Thymus (tissue), 11 donors: ENCODE measurements at regions not wholly inside any gene's neighbourhood (a gene's known extent, or its start where the extent isn't known, plus 50 kb on each side); places are given as distances from the start of the nearest gene placed in this dataset.
"Not testable (repeated sequence)": the region's sequence is repeated elsewhere in the genome, so short reads cannot be mapped to it uniquely, and the experiment has no call there.

ENCODE experiments used
- DNase-seq, 9 donors: peaks; one replicate each; pipeline ENCODE4 v3.0.0-alpha.2; 2013; ENCODE audit warnings: low spot score in 9 of 9, low read depth in 6 of 9, missing footprints in 1 of 9
- H3K27ac ChIP-seq, 2 donors: one replicate each; pipeline ENCODE4 v1.5.1; 2013; ENCODE audit warnings: control low read depth in 1 of 2, low read depth in 1 of 2, low read length in 1 of 2, mild to moderate bottlenecking in 1 of 2, moderate library complexity in 1 of 2
- H3K27me3 ChIP-seq, 2 donors: one replicate each; pipeline ENCODE4 v1.5.1; 2013; ENCODE audit warnings: low read length in 1 of 2; ENCODE audit not compliant: control insufficient read depth in 2 of 2, insufficient read depth in 1 of 2
- H3K36me3 ChIP-seq, 2 donors: one replicate each; pipeline ENCODE4 v1.5.1; 2013; ENCODE audit warnings: low read length in 1 of 2, mild to moderate bottlenecking in 1 of 2, moderate library complexity in 1 of 2; ENCODE audit not compliant: control insufficient read depth in 2 of 2, insufficient read depth in 2 of 2
- H3K4me1 ChIP-seq, 2 donors: one replicate each; pipeline ENCODE4 v1.5.1; 2013; ENCODE audit warnings: low read length in 2 of 2; ENCODE audit not compliant: control insufficient read depth in 2 of 2, insufficient read depth in 2 of 2
- H3K4me3 ChIP-seq, 2 donors: one replicate each; pipeline ENCODE4 v1.5.1; 2013; ENCODE audit warnings: low read length in 2 of 2, control low read depth in 1 of 2, mild to moderate bottlenecking in 1 of 2
- H3K9me3 ChIP-seq, 2 donors: one replicate each; pipeline ENCODE4 v1.5.1; 2013; ENCODE audit warnings: low read length in 1 of 2, mild to moderate bottlenecking in 1 of 2; ENCODE audit not compliant: control insufficient read depth in 2 of 2, insufficient read depth in 1 of 2
- WGBS: extraction: QIAGEN DNeasy Blood & Tissue Kit; methylation state at CpG from one replicate; pipeline ENCODE4 v1.1.7; 2013; 5-methylcytosine and 5-hydroxymethylcytosine counted together
- donor health status: healthy.

- 97% methylated on average over 10 of the region's 10 CpGs for WGBS
- H3K27me3 ChIP-seq, H3K4me3 ChIP-seq, H3K36me3 ChIP-seq, H3K4me1 ChIP-seq, DNase-seq, H3K27ac ChIP-seq, H3K9me3 ChIP-seq: not testable (repeated sequence)
Measured at GRCh38 chr7:82650095-82650494, 206.5 kb upstream of the CACNA2D1 start.

GRCh38 chr7:82633592-82633991 is 190.0 kb upstream of the CACNA2D1 start:
- H3K36me3 ChIP-seq: no peaks in the 10 kb centered on the region
- 94% methylated on average over 1 of the region's 1 CpG for WGBS

GRCh38 chr7:82631998-82632397 is 188.4 kb upstream of the CACNA2D1 start:
- WGBS: 84% methylated on average over 3 of the region's 3 CpGs
- Histone ChIP-seq H3K9me3 (no peaks in the 10 kb centered on the region), H3K4me1 (no peaks in the 10 kb centered on the region), H3K4me3 (no peak overlapping the region), H3K27me3 (no peaks in the 10 kb centered on the region), H3K27ac (no peak overlapping the region), H3K36me3 (no peaks in the 10 kb centered on the region)
- DNase-seq: no peak

More at GRCh38 chr7:82633592-82633991, 190.0 kb upstream of the CACNA2D1 start:
- Histone ChIP-seq H3K4me3 (no peak overlapping the region), H3K9me3 (no peaks in the 10 kb centered on the region), H3K27me3 (no peaks in the 10 kb centered on the region), H3K4me1 (no peaks in the 10 kb centered on the region), H3K27ac (no peak overlapping the region)
- no peak for DNase-seq

GRCh38 chr7:82629583-82629982 is 186.0 kb upstream of the CACNA2D1 start:
- Histone ChIP-seq H3K27me3 (no peaks in the 10 kb centered on the region), H3K9me3 (no peaks in the 10 kb centered on the region), H3K4me1 (no peaks in the 10 kb centered on the region), H3K27ac (no peak overlapping the region), H3K4me3 (no peak overlapping the region), H3K36me3 (no peaks in the 10 kb centered on the region)
- WGBS: 95% methylated on average over 3 of the region's 3 CpGs
- DNase-seq: no peak

- no peaks in the 10 kb centered on the region for H3K4me1 ChIP-seq
- H3K9me3 ChIP-seq: no peaks in the 10 kb centered on the region
- no peaks in the 10 kb centered on the region for H3K36me3 ChIP-seq
- WGBS: 93% methylated on average over 2 of the region's 2 CpGs
- no peaks in the 10 kb centered on the region for H3K27me3 ChIP-seq
- no peak for DNase-seq
- H3K4me3 ChIP-seq: no peak overlapping the region
- no peak overlapping the region for H3K27ac ChIP-seq
Measured at GRCh38 chr7:82625377-82625776, 181.8 kb upstream of the CACNA2D1 start.

GRCh38 chr7:82624965-82625364 is 181.4 kb upstream of the CACNA2D1 start:
- WGBS: 90% methylated on average over 1 of the region's 1 CpG
- no peak for DNase-seq
- no peak overlapping the region for H3K4me3 ChIP-seq
- H3K27ac ChIP-seq: no peak overlapping the region
- no peaks in the 10 kb centered on the region for H3K9me3 ChIP-seq
- H3K36me3 ChIP-seq: no peaks in the 10 kb centered on the region
- H3K27me3 ChIP-seq: no peaks in the 10 kb centered on the region
- no peaks in the 10 kb centered on the region for H3K4me1 ChIP-seq

GRCh38 chr7:82624337-82624736 is 180.8 kb upstream of the CACNA2D1 start:
- no peaks in the 10 kb centered on the region for H3K27me3 ChIP-seq
- H3K36me3 ChIP-seq: no peaks in the 10 kb centered on the region
- no peaks in the 10 kb centered on the region for H3K9me3 ChIP-seq
- H3K27ac ChIP-seq: no peak overlapping the region
- H3K4me1 ChIP-seq: no peaks in the 10 kb centered on the region
- no peak overlapping the region for H3K4me3 ChIP-seq
- no peak for DNase-seq
- WGBS: 86% methylated on average over 2 of the region's 2 CpGs

- no peaks in the 10 kb centered on the region for H3K9me3 ChIP-seq
- no peaks in the 10 kb centered on the region for H3K27me3 ChIP-seq
- H3K4me1 ChIP-seq: no peaks in the 10 kb centered on the region
- DNase-seq: no peak
- H3K27ac ChIP-seq: no peak overlapping the region
- H3K4me3 ChIP-seq: no peak overlapping the region
- no peaks in the 10 kb centered on the region for H3K36me3 ChIP-seq
Measured at GRCh38 chr7:82623812-82624211, 180.2 kb upstream of the CACNA2D1 start.

GRCh38 chr7:82617156-82617555 is 173.6 kb upstream of the CACNA2D1 start:
- WGBS: 95% methylated on average over 1 of the region's 1 CpG

More at GRCh38 chr7:82617156-82617555, 173.6 kb upstream of the CACNA2D1 start:
- no peak for DNase-seq
- H3K27ac ChIP-seq: no peak overlapping the region
- no peaks in the 10 kb centered on the region for H3K27me3 ChIP-seq
- H3K4me3 ChIP-seq: no peak overlapping the region
- H3K36me3 ChIP-seq: no peaks in the 10 kb centered on the region
- H3K4me1 ChIP-seq: peaks cover 0 to 3% of the 10 kb centered on the region in 2 donors
- no peaks in the 10 kb centered on the region for H3K9me3 ChIP-seq
